ENCODE measurements at regions not wholly inside any gene's neighbourhood (a gene's known extent, or its start where the extent isn't known, plus 50 kb on each side); places are given as distances from the start of the nearest gene placed in this dataset.

DNA sequence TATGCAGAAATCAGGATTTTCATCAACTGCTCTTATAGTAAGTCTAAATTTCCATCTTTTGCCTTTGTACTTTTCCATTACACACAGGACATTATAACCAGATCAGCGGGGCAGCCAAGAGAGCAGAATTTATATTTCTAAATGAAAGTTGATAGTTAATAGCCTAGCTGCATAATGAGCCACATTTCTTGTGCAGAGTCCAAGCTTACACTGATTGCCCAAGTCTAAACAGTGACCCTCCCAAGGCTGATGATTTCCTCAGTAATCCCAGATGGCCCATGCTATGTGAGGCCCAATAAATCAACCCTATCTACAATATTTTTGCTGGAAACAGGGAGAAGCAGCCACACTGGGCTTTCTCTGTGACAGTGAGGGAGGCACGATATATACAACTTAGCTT is 475.8 kb upstream of the KCNMB2 start:
- Histone ChIP-seq H3K4me1 (peaks cover 0 to 23% (median 3%) of the 10 kb centered on the region in 3 donors), H3K4me3 (no peak overlapping the region), H3K27me3 (no peaks in the 10 kb centered on the region), H3K9me3 (no peaks in the 10 kb centered on the region), H3K27ac (peak overlapping the region in 3 of 4 donors; percentile 38 to 59 (median 50)), H3K36me3 (no peaks in the 10 kb centered on the region)
- WGBS, 2 donors: 67 to 70% methylated on average over 2 of the region's 2 CpGs
- no peak for DNase-seq
- intact Hi-C loops (cut with DNase I): no loop called here
- TF ChIP-seq, protein P1, sequence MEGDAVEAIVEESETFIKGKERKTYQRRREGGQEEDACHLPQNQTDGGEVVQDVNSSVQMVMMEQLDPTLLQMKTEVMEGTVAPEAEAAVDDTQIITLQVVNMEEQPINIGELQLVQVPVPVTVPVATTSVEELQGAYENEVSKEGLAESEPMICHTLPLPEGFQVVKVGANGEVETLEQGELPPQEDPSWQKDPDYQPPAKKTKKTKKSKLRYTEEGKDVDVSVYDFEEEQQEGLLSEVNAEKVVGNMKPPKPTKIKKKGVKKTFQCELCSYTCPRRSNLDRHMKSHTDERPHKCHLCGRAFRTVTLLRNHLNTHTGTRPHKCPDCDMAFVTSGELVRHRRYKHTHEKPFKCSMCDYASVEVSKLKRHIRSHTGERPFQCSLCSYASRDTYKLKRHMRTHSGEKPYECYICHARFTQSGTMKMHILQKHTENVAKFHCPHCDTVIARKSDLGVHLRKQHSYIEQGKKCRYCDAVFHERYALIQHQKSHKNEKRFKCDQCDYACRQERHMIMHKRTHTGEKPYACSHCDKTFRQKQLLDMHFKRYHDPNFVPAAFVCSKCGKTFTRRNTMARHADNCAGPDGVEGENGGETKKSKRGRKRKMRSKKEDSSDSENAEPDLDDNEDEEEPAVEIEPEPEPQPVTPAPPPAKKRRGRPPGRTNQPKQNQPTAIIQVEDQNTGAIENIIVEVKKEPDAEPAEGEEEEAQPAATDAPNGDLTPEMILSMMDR (IDR thresholded peaks at IDR 0.05): no peak
- TF ChIP-seq POLR2A (IDR thresholded peaks at IDR 0.05): no peak

DNA sequence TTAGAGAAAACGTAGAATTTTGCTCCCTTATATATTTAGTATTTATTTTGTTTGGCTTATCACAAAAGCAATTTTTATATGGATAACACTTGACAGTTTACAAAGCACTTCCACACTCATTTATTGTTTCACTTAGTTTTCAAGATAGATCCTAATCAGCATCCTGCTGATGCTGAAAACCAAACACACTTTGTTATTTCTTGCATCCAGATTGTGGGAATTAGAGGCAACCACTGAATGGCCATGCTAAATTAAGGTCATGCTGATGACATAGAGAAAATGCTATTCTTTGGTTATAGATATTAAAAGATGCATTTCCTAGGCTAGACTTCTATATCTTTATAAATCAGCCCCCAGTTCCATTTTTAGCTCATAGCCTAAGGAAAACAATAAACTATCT is 474.1 kb upstream of the KCNMB2 start:
- Histone ChIP-seq H3K36me3 (no peaks in the 10 kb centered on the region), H3K27ac (no peak overlapping the region), H3K9me3 (no peaks in the 10 kb centered on the region), H3K4me3 (no peak overlapping the region), H3K27me3 (no peaks in the 10 kb centered on the region), H3K4me1 (peaks cover 0 to 26% (median 3%) of the 10 kb centered on the region in 3 donors)
- 72 to 89% methylated on average over 1 of the region's 1 CpG for WGBS, 2 donors
- TF ChIP-seq, protein P1 (IDR thresholded peaks at IDR 0.05): no peak
- TF ChIP-seq POLR2A (IDR thresholded peaks at IDR 0.05): no peak
- DNase-seq: no peak
- intact Hi-C loops (cut with DNase I): no loop called here

DNA sequence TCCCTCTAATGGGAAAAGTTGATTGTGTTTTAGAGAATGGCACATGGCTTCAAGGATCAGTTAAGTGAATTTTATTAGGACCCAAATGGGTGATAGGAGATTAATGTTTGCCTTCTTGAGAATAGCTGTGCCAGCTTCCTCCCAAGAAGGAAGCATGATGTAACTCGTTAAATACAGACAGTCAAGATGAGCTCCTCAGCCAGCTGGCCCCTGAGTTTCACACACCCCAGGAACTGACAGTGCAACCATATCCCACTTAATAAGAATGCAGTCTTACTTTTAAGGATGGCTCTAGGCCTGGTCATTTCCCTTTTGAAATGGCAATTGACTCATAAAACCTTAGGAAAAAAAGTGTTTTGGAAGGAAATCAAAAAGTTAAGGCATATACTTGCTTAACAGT is 472.8 kb upstream of the KCNMB2 start:
- DNase-seq: no peak
- no peak for TF ChIP-seq POLR2A (IDR thresholded peaks at IDR 0.05)
- TF ChIP-seq, protein P1 (IDR thresholded peaks at IDR 0.05): no peak
- Histone ChIP-seq H3K4me1 (peaks cover 0 to 31% (median 11%) of the 10 kb centered on the region in 3 donors), H3K27me3 (no peaks in the 10 kb centered on the region), H3K4me3 (no peak overlapping the region), H3K9me3 (no peaks in the 10 kb centered on the region), H3K36me3 (no peaks in the 10 kb centered on the region), H3K27ac (no peak overlapping the region)
- intact Hi-C loops (cut with DNase I): no loop called here
- WGBS, 2 donors: 42 to 43% methylated on average over 1 of the region's 1 CpG

DNA sequence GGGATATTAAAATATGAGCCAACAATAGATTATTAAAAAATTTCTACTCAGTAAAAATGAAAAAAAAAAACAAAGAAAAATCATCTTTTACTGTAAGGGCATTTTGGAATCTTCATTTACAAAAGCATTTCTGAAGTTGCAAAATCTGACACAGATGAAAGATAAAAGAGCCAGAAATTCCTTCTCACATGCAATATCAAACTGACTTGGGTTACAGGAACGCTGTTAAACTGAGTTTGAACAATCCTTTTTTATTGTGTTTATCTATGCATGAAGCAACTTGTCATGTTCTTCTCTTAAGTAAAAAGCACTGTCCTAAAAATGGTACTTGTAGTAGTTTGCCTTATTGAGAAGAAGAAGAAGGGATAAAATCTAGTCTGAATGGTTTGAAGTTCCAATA is 468.5 kb upstream of the KCNMB2 start:
- Histone ChIP-seq H3K36me3 (no peaks in the 10 kb centered on the region), H3K9me3 (no peaks in the 10 kb centered on the region), H3K4me3 (no peak overlapping the region), H3K27ac (no peak overlapping the region), H3K4me1 (peaks cover 0 to 8% (median 8%) of the 10 kb centered on the region in 3 donors), H3K27me3 (no peaks in the 10 kb centered on the region)
- no peak for DNase-seq
- TF ChIP-seq POLR2A (IDR thresholded peaks at IDR 0.05): no peak
- TF ChIP-seq, protein P1 (IDR thresholded peaks at IDR 0.05): no peak
- WGBS, 2 donors: 0 to 32% methylated on average over 1 of the region's 1 CpG
- intact Hi-C loops (cut with DNase I): no loop called here

DNA sequence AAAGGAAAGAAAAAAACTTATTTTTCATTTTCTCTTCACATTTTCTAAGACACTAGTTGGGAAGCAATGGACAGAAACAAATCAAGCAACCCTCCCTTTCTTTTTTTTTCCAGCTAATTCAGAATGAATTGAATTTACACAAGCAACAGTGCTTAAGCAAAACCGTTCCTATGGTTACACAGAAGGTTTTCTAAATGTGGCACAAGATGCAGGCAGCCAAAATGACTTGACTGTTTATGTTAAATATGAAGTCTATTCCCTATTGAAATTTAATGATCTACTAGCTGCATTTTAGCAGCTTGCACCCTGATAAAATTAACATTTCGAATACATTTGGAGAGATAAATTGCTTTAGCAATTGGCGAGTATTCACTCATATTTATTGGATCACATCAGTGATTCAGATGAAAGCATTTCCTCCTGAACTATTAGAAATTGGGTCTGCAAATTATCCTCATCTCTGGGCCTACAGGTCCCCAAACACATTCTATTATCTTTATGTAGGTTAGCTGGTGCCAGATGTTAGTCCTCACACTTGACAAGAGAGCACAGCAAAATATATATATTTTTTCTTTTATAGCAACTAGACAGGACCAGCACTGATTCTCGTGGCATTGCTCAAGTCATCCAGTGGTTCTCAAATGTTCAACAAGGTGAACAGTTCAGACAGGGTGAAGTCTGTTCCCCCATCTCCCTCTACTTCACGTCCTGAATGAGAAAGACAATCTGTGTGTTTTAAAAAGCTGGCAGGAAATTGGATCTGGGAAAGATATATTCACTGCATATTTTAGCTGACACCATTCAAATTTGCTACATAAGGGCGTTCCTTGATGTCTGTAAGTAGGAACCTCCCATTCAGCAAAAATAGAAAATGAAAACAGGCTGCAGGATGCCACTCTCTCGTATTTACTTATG is 463.6 kb upstream of the KCNMB2 start:
- no peak for DNase-seq
- Histone ChIP-seq H3K27me3 (no peaks in the 10 kb centered on the region), H3K36me3 (no peaks in the 10 kb centered on the region), H3K9me3 (no peaks in the 10 kb centered on the region), H3K4me3 (no peak overlapping the region), H3K27ac (no peak overlapping the region), H3K4me1 (peaks cover 0 to 10% (median 4%) of the 10 kb centered on the region in 3 donors)
- no peak for TF ChIP-seq POLR2A (IDR thresholded peaks at IDR 0.05)
- TF ChIP-seq, protein P1 (IDR thresholded peaks at IDR 0.05): no peak
- WGBS, 2 donors: 59 to 68% methylated on average over 7 of the region's 7 CpGs
- intact Hi-C loops (cut with DNase I): no loop called here
